GM18868 (cell line): ENCODE measurements at regions not wholly inside any gene's neighbourhood (a gene's known extent, or its start where the extent isn't known, plus 50 kb on each side); places are given as distances from the start of the nearest gene placed in this dataset.
A peak's percentile ranks its signal among the peaks of the same experiment; 100 is the strongest.

ENCODE experiments used
- ATAC-seq: cut with Tn5 transposase; IDR thresholded peaks from one replicate; pipeline ENCODE4 v1.9.1; 2021; ENCODE audit warnings: mild to moderate bottlenecking, moderate library complexity; ENCODE audit not compliant: unreplicated experiment

DNA sequence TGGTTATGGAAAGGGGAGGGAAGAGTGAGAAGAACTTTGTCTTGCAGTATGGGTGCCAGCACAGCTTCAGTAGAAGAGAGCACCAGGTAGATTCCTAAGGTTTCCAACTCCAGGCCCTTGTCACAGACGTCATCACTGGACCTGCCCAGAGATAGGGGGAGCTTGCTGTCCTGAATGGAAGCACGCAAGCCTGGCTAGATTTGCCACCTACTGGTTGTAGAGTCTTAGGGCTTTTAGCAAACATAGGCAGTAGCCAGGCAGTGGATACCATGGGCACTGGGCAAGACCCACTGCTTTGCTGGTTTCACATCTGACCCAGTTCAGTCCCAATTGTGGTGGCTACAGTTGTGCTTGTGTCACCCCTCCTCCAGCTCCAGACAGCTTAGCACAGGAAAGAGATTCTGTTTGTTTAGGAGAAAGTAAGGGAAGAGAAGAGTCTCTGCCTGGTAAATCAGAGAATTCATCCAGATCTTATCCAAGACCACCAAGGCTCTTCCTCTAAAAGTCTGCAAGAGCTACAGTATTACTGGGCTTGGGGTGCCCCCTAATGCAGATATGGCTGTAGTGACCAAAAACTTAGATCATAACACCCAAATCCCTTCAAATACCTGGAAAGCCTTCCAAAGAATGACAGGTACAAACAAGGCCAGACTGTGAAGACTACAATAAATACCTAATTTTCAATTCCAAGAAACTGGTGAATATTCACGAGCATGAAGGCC lies 158.9 kb downstream of the HINT1 start:
- no peak for ATAC-seq

DNA sequence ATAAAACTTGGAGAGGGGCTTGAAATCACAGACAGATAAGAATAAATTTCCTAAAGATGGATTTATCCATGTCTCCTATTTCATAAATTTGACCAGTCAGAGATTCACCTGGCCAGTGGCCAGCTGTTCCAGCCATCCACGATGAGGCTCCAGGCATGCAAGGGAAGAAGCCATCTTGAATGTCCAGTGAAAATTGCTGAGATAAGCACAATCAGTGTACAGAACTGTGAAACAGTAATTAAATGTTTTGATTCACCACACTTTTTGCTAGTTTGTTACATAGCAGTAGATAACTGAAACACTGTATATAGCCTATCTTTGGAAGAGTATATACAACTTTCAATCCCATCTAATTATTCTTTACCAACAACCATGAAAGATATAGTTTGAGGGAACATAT lies 163.5 kb downstream of the HINT1 start:
- no peak for ATAC-seq

DNA sequence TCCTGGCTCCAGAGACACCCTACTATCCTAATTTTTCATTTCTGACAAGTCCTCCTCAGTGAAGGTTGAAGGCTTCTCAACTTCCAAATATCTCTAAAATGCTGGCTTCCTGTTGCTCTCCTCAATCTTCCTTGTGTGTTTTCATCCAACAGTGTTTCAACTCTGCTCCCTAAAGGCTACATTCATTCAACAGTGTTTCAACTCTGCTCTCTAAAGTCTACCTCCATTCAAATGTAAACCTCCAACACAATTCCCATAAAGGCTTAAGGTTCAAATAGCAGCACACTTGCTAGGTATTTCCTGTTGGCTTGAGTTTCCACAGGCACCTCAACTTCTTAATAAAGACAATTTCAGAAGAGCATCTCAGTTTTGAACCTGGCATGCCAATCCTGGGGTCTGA lies 164.8 kb downstream of the HINT1 start:
- ATAC-seq, result no peak

DNA sequence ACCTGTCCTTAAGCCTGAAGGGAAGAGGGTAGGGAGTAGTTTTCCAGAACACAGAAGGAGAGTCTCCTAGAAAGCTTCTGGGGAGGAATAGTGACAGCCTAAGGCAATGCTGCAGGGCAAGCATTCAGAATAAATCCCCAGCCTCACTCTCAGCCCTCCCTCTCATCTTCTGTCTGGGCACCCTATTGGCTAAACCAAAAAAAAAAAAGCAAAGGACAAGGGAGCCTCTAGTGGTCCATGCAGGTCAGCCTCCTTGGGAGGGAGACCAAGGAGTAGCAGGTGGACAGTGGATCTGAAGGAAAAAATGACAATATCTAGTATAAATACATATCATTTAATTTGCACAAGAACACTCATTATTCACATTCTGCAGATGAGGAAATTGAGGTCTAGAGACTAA lies 168.3 kb downstream of the HINT1 start:
- ATAC-seq, result peak; percentile 57

- ATAC-seq, result no peak
Measured at GRCh38 chr5:130995851-130996250, 169.2 kb downstream of the HINT1 start.

DNA sequence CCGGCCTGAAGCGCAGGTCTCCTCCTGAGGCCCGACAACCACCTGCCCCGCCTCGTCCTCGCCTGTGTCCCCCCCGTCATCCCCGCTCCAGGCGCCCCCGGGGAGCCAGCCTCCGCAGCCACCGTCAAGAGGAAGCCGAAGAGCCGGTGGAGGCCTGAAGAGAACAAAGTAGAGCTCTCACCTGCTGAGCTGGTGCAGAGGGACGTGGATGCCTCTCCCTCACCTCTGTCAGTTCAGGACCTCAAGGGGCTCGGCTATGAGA lies 169.9 kb downstream of the HINT1 start:
- ATAC-seq, result no peak

DNA sequence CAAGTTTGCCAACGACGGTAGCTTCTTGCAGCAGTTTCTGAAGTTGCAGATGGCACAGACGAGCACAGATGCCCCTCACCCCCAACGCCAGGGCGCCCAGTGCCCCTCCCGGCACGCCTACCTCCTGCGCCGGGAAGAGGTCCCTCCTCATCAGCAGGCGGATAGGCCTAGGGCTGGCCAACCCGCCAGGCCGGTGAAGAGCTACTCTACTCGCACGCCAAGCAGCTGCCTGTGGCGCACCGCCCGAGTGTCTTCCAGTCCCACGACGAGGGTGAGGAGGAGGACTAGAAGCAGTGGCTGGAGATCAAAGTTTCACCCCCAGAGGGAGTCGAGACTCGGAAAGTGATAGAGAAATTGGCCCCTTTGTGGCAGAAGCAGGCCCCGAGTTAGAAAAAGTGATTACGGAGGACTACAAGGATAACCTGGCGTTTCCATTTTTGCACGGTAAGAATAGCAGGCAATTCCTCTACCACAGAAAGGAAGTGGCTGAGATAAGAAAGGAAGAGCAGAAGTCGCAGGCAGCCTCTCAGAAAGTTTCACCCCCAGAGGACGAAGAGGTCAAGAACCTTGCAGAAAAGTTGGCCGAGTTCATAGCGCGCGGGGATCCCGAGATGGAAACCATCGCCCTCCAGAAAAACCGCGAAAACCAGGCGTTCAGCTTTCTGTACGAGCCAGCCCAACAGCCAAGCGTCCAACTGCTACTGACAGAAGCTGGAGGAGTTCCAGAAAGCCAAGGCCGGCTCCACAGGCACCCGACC lies 170.4 kb downstream of the HINT1 start:
- ATAC-seq, result no peak

- no peak for ATAC-seq
Measured at GRCh38 chr5:130992621-130993020, 172.4 kb downstream of the HINT1 start.

- ATAC-seq, result no peak
Measured at GRCh38 chr5:130992095-130992494, 173.0 kb downstream of the HINT1 start.

DNA sequence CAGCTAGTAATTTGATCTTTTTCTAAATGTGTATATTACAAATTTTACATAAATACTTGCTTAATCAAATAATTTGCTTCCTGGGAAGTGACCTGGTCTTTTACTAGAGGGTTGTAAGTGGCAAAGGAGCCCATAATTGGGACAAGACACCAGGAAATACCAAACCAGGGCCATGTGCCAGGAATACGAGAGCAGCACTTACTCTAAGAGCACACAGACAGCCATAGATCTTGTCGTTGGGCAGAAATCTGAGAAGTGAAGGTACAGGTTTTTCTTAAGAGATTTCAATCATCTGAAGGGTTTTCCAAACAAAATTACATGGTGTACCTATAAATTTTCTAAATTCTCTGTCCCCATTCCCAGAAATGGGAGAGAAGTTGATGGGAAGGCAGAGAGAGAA lies 179.3 kb downstream of the HINT1 start:
- ATAC-seq, result no peak

DNA sequence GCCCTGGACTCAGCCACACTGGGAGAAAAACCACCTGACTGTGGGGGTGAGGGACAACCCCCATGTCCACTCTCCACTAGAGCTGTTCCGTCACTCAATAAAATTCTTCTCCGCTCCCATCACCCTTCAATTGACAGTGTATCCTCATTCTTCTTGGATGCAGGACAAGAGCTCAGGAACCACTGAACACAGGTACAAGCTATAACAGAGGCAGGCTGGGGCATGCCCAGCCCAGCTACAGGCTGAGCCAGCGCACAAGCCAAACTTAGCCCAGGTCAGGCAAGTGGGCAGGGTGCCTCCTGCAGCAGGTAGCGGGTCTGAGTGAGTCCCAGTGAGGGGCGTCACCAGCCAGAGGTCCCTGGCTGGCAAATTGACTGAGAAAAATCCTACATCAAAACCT lies 183.4 kb downstream of the HINT1 start:
- ATAC-seq, result no peak

DNA sequence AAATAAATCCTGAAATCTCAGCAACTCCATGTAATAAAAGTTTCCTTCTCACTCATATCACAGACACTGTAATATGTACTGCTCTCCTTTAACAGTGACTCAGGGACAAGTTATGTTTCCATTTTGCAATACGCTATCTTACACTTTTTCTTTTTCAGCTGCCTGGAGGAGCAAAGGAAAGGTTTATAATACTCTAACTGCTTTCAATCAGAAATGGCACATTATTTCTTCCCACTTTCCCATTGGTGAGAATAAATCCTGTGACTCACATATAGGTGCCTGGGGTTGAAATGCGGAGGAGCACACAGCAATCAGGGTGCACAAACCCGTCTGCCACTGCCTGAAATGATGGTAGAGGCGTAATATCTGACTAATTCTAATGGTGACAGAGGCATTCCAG lies 186.6 kb downstream of the HINT1 start:
- ATAC-seq, result no peak

DNA sequence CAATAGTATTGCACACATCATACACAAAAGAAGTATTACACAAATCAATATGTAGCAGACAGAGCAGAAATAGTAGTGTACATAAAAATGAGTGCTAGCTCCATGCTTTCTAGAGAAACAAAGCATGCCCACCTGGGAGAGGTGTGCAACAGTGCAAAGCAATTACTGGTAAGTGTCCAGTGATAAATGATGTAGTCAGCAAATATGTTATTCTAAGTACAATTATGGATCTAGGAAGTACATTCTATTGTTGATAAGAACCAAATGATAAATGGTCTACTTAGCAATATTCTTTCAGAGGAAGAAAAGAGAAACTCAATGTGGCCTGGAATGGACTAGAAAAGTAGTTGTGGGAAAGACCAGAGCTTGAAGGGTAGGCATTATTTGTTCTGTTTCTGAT lies 188.6 kb downstream of the HINT1 start:
- no peak for ATAC-seq

- ATAC-seq, result no peak
Measured at GRCh38 chr5:130975847-130976246, 189.2 kb downstream of the HINT1 start.

DNA sequence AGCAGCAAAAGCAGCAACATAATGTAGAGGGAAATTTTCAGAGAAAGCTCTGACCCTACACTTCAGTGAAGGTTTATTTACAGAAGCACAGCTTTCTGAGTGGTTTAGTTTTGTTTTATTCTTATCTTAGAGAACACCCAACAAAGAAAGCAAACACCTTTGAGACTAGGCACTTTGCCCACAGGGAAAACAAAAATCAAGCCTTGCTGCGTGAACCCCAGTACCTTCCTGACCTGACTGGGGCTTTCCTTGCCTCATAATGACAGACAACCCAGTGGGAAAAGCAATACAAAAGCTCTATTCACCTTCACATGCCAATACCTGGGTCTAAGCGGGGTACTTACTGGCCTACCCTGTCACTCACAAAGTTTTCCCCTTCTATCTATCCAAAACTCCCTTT lies 189.8 kb downstream of the HINT1 start:
- no peak for ATAC-seq

- no peak for ATAC-seq
Measured at GRCh38 chr5:130974021-130974683, 190.9 kb downstream of the HINT1 start.

DNA sequence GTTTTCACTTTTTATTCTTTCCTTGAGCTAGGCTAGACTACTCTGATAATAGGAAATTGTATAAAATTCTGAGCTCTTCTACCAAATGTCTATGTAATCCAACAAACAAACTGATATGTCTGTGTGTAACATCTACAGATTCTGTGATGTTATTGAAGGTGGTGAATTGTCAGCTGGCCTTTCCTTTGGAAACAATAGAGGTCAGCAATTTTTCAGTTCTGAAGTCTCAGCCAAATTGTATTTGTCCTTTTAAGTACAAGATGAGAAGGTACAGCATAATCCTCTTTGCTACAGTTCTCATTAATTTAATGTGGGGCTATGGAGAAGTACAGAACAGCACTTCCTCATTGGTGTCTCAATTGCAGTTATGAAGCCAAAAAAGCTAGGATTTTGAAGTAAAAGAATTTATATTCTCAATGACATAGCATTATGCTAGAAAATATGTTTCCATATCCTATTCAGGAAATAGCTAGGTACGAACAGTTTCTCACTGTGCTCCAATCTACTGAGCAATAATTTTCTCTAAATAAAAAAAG lies 198.0 kb downstream of the HINT1 start:
- ATAC-seq, result no peak

DNA sequence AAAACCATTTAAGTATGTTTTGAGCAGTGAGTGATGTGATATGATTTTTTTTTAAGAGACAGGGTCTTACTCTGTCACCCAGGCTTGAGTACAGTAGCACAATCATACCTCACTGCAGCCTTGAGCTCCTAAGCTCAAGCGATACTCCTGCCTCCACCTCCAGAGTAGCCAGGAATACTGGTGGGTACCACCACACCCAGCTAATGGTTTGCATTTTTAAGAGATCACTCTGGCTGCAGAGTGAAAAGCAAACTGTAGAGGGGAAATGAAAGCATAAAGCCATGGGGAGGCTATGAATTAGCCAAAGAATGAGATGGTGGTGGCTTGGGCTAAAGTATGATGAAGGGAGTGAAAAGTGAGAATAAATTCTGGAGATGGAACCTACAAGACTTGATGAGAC lies 199.1 kb downstream of the HINT1 start:
- no peak for ATAC-seq

DNA sequence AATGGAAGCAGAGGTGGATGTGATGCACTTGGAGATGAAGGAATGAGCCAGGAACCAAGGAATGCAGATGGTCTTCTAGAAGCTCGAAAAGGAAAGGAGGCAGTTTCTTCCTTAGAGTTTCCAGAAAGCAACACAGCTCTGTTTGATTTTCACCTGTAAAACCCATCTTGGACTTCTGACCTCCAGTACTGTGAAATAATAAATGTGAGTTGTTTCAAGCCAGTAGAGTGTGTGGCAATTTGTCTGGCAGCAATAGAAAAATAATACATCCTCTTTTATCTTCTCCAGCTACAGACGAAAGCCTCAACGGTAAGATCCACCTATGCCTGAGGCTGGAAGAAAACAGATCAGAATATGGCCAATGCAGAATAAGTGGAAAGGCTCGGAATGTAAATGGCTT lies 199.7 kb downstream of the HINT1 start:
- no peak for ATAC-seq

DNA sequence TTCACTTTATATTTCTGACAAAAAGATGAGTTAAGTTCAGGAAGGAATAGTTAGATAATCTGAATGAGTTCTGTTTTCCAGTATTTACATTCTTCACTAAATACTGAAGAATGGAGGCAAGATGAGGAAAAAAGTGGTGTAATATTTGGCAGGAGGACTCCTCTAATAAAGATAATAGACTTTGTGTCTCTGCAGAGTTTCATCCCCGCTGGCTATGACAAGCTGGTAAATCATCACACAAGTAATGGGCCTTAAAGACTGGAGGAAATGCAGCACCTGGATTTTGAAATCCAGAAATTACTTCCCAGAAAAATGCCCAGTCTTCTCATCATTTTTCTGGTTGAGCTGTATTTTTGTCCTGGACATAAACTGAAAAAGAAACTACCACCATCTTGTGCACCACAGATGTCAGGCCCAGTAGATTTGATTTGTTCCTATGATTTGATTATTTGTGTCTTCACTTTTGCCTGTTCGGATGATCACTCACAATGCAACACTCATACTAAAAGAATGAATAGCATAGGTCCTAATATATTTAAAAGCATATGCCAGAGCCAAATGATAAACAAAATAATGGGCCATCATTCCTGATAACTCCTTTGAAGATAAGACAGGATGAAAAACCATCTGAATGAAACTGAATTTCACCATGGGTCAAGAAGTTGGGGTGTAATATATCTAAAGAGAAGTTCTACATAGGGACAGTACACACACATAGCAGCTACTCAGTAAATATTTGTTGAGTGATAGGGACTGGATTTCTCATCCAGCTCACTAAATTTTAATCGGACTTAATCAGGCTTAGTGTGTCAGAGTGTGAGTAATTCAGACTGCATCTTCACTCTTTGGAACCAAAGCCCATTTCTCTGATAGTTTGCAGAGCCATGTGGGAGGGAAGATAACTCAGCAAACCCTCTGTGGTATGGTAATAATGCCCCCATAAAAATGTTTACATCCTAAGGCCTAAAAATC lies 200.5 kb downstream of the HINT1 start:
- ATAC-seq, result no peak

DNA sequence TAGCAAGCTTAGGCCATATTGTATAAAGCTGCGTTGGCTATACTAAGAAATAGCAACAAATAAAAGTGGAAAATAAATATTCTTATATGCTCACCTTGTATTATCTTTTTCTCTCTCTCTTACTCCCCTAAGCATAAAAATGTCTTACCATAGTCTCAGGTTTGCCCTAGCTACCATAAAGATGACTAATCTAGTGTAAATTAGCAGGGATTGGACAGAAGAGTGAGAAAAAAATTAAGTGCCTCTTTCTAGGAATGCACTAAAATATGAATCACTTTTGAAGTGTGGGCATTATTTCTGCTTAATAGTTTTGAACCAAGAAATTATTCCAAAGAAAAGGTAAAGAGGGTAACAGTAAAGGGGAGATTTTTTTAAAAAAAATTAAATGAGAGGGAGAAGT lies 201.3 kb downstream of the HINT1 start:
- no peak for ATAC-seq
